GM19238 (cell line): ENCODE measurements at regions not wholly inside any gene's neighbourhood (a gene's known extent, or its start where the extent isn't known, plus 50 kb on each side); places are given as distances from the start of the nearest gene placed in this dataset.
"Not testable (repeated sequence)": the region's sequence is repeated elsewhere in the genome, so short reads cannot be mapped to it uniquely, and the experiment has no call there.

Source experiments
- DNase-seq: peaks from one replicate; pipeline ENCODE4 v3.0.0; 2011; ENCODE audit warnings: low spot score; ENCODE audit not compliant: insufficient read length

- no peak for DNase-seq
Observed at GRCh38 chr1:194723067-194723466, 1536.7 kb upstream of the B3GALT2 start.

GRCh38 chr1:194717941-194718340 is 1531.5 kb upstream of the B3GALT2 start:
- no peak for DNase-seq

GRCh38 chr1:194717334-194717733 is 1530.9 kb upstream of the B3GALT2 start:
- DNase-seq: no peak

GRCh38 chr1:194710671-194711070 is 1524.3 kb upstream of the B3GALT2 start:
- no peak for DNase-seq

GRCh38 chr1:194709439-194709838 is 1523.0 kb upstream of the B3GALT2 start:
- no peak for DNase-seq

GRCh38 chr1:194707074-194707473 is 1520.7 kb upstream of the B3GALT2 start:
- DNase-seq: no peak

- DNase-seq: no peak
Observed at GRCh38 chr1:194705123-194705854, 1518.9 kb upstream of the B3GALT2 start.

- DNase-seq: no peak
Observed at GRCh38 chr1:194698908-194699318, 1512.5 kb upstream of the B3GALT2 start.

GRCh38 chr1:194693244-194693643 is 1506.8 kb upstream of the B3GALT2 start:
- no peak for DNase-seq

- DNase-seq: no peak
Observed at GRCh38 chr1:194684636-194685035, 1498.2 kb upstream of the B3GALT2 start.

- no peak for DNase-seq
Observed at GRCh38 chr1:194658090-194658439, 1471.7 kb upstream of the B3GALT2 start.

- DNase-seq: no peak
Observed at GRCh38 chr1:194654956-194655355, 1468.5 kb upstream of the B3GALT2 start.

GRCh38 chr1:194653385-194653784 is 1467.0 kb upstream of the B3GALT2 start:
- no peak for DNase-seq

- DNase-seq: no peak
Observed at GRCh38 chr1:194647118-194647517, 1460.7 kb upstream of the B3GALT2 start.

GRCh38 chr1:194644528-194644927 is 1458.1 kb upstream of the B3GALT2 start:
- DNase-seq: no peak

GRCh38 chr1:194640322-194640721 is 1453.9 kb upstream of the B3GALT2 start:
- DNase-seq: no peak

- no peak for DNase-seq
Observed at GRCh38 chr1:194629011-194629410, 1442.6 kb upstream of the B3GALT2 start.

GRCh38 chr1:194624833-194625232 is 1438.4 kb upstream of the B3GALT2 start:
- no peak for DNase-seq

- no peak for DNase-seq
Observed at GRCh38 chr1:194618101-194618500, 1431.7 kb upstream of the B3GALT2 start.

GRCh38 chr1:194617272-194617671 is 1430.9 kb upstream of the B3GALT2 start:
- not testable (repeated sequence) for DNase-seq

- no peak for DNase-seq
Observed at GRCh38 chr1:194616835-194617234, 1430.4 kb upstream of the B3GALT2 start.

GRCh38 chr1:194602184-194602583 is 1415.8 kb upstream of the B3GALT2 start:
- no peak for DNase-seq

GRCh38 chr1:194600716-194601115 is 1414.3 kb upstream of the B3GALT2 start:
- DNase-seq: no peak

GRCh38 chr1:194598098-194598497 is 1411.7 kb upstream of the B3GALT2 start:
- no peak for DNase-seq
